ENCODE measurements at regions not wholly inside any gene's neighbourhood (a gene's known extent, or its start where the extent isn't known, plus 50 kb on each side); places are given as distances from the start of the nearest gene placed in this dataset.

GRCh38 chr16:48879223-48880122 lies 269.5 kb upstream of the N4BP1 start:
- no peak for DNase-seq (ENCODE audit: low read depth, low spot score)
- no peak overlapping the region for H3K4me3 ChIP-seq (ENCODE audit: low read length)

- H3K4me3 ChIP-seq (ENCODE audit: low read length): no peak overlapping the region
- DNase-seq (ENCODE audit: low read depth, low spot score): no peak
Observed at GRCh38 chr16:48877946-48878345, 268.0 kb upstream of the N4BP1 start.

DNA sequence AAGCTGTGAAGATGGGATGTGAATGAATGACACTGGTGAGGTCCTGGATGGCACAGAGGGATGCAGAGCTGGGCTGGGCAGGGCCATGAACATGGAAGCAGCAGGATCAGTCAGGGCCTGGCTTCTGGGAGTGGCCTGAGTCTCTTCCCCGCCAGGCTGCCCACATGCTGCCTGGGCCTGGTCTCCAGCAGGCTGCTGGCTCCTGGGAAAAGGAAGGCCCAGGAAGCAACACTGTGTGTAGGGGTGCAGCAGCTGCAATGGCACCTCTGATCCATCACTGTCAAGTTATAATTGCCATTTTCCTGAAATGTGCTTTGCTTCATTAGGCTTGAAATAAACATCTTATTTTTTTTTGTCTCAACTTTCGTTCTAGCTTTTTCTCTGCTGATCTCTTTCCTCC lies 260.2 kb upstream of the N4BP1 start:
- DNase-seq (ENCODE audit: low read depth, low spot score): no peak
- no peak overlapping the region for H3K4me3 ChIP-seq (ENCODE audit: low read length)

DNA sequence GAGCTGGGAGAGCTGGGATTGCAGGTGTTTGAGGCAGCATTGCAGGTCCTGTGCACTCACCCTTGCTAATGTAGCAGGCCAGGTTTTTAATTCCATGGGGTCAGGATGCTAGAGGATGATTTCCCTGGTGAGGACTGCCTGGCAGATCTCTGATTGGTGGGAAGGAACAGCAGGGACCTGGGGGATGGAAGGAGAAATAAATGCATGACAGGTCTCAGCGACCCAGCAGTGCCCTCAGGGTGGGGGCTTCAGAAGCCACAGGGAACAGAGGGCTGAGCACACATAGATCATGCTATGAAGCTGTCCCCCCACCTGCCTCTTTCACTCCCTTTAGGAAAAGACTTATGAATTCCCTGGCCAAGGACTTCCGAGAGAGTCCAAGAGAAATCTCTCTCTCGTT lies 255.5 kb upstream of the N4BP1 start:
- DNase-seq (ENCODE audit: low read depth, low spot score): no peak

GRCh38 chr16:48864055-48864454 lies 254.1 kb upstream of the N4BP1 start:
- DNase-seq (ENCODE audit: low read depth, low spot score): no peak
- no peak overlapping the region for H3K4me3 ChIP-seq (ENCODE audit: low read length)

More for the DNA sequence above, 255.5 kb upstream of the N4BP1 start:
- H3K4me3 ChIP-seq (ENCODE audit: low read length): no peak overlapping the region

GRCh38 chr16:48862087-48862532 lies 252.1 kb upstream of the N4BP1 start:
- DNase-seq (ENCODE audit: low read depth, low spot score): no peak
- H3K4me3 ChIP-seq (ENCODE audit: low read length): no peak overlapping the region

- no peak overlapping the region for H3K4me3 ChIP-seq (ENCODE audit: low read length)
- no peak for DNase-seq (ENCODE audit: low read depth, low spot score)
Observed at GRCh38 chr16:48860341-48860740, 250.4 kb upstream of the N4BP1 start.

DNA sequence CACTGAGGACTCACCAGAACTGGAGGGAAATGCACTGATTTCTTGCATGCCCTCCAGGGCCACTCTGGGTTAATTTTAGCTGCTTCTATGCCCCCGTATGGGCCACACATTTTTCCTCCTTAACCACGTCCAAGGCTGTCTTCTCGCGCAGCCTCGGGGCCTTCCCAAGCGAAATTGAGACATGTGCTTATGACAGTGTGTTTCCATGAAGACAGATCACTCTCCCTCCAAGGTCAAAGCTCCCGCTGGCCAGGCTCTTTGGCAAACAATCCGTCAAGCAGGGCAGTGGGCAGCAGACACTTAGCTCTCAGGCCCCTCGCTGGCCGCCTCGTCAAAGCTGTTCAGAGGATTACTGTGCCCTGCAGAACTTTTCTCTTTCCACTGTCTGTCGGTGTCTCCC lies 243.0 kb upstream of the N4BP1 start:
- DNase-seq (ENCODE audit: low read depth, low spot score): no peak
- no peak overlapping the region for H3K4me3 ChIP-seq (ENCODE audit: low read length)

DNA sequence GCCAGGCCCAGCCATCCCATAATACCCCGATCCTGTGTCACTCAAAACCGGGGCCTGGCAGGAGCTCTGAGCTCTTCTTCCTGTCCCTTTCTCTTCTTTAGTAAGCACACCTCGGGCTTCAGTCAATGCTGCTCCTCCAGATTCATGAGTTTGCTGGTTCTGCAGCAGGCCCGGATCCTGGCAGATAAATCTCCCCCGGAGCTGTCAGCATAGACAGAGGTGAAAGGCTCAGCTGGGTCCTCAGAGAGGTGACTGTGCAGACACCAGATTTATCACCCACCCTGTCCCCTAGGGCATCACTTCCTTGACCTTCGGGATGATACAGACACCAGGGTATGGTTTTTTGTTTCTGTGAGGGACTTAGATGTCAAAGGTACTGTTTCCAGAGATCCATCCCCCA lies 242.5 kb upstream of the N4BP1 start:
- no peak for DNase-seq (ENCODE audit: low read depth, low spot score)
- H3K4me3 ChIP-seq (ENCODE audit: low read length): no peak overlapping the region

GRCh38 chr16:48850097-48850770 lies 240.3 kb upstream of the N4BP1 start:
- DNase-seq (ENCODE audit: low read depth, low spot score): no peak
- no peak overlapping the region for H3K4me3 ChIP-seq (ENCODE audit: low read length)

GRCh38 chr16:48846277-48846676 lies 236.3 kb upstream of the N4BP1 start:
- H3K4me3 ChIP-seq (ENCODE audit: low read length): no peak overlapping the region
- DNase-seq (ENCODE audit: low read depth, low spot score): no peak

GRCh38 chr16:48845261-48845660 lies 235.3 kb upstream of the N4BP1 start:
- no peak overlapping the region for H3K4me3 ChIP-seq (ENCODE audit: low read length)
- no peak for DNase-seq (ENCODE audit: low read depth, low spot score)

DNA sequence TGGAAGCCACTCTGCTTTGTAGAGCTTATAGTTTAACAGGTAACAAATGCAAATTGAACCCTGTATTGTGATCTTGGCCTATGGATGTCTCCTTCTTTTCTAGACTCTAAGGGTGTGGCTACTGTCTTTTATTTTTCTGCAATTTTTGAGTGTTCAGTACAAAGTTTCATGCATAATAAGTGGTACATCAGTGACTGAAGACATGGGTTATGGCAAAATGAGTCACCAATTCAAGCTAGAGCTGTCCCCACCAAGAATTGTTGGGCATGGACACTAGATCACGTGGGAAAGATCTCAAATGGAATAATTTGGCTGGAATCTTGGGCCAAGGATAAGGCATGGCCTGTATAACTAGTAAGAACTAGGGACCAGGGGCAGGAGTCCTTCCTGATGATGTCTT lies 228.4 kb upstream of the N4BP1 start:
- no peak for DNase-seq (ENCODE audit: low read depth, low spot score)
- no peak overlapping the region for H3K4me3 ChIP-seq (ENCODE audit: low read length)

GRCh38 chr16:48836636-48837035 lies 226.7 kb upstream of the N4BP1 start:
- no peak overlapping the region for H3K4me3 ChIP-seq (ENCODE audit: low read length)
- no peak for DNase-seq (ENCODE audit: low read depth, low spot score)

DNA sequence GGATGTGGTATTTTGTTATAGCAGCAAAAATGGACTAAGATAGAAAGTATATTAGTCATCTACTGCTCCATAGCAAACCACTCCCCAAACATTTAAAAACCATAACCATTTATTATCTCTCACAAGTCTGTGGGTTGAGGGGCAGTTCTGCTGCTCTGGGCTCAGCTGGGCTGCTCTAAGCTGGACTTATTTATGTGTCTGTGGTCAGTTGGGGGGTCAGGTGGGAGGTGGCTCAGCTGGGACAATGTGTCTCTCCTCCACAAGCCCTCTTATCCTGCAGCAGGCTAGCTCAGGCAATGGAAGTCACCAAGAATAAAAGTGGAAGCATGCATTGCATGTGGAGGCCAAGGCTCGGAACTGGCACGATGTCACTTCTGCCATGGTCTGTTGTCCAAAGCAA lies 226.1 kb upstream of the N4BP1 start:
- no peak for DNase-seq (ENCODE audit: low read depth, low spot score)
- no peak overlapping the region for H3K4me3 ChIP-seq (ENCODE audit: low read length)

DNA sequence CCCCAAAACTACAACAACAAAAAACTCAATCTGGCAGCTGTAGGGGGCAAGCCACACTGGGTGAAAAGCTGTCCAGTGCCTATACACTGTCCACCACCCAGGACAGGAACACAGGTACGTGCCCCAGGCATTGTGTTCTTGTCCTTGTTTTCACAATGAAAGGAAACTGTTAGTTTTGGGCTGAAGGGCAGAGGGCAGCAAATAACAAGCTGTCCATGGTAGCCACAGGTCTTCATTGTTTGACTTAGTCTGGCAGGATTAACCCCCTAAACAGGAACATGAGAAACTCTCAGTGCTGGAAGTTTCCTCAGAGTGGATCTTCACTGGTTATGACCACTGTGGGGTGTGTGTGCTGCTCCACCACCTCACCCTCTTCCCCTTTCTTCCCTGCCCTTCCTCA lies 224.6 kb upstream of the N4BP1 start:
- no peak overlapping the region for H3K4me3 ChIP-seq (ENCODE audit: low read length)
- no peak for DNase-seq (ENCODE audit: low read depth, low spot score)

GRCh38 chr16:48833461-48833860 lies 223.5 kb upstream of the N4BP1 start:
- no peak for DNase-seq (ENCODE audit: low read depth, low spot score)
- no peak overlapping the region for H3K4me3 ChIP-seq (ENCODE audit: low read length)

GRCh38 chr16:48831076-48831722 lies 221.2 kb upstream of the N4BP1 start:
- no peak overlapping the region for H3K4me3 ChIP-seq (ENCODE audit: low read length)
- no peak for DNase-seq (ENCODE audit: low read depth, low spot score)

DNA sequence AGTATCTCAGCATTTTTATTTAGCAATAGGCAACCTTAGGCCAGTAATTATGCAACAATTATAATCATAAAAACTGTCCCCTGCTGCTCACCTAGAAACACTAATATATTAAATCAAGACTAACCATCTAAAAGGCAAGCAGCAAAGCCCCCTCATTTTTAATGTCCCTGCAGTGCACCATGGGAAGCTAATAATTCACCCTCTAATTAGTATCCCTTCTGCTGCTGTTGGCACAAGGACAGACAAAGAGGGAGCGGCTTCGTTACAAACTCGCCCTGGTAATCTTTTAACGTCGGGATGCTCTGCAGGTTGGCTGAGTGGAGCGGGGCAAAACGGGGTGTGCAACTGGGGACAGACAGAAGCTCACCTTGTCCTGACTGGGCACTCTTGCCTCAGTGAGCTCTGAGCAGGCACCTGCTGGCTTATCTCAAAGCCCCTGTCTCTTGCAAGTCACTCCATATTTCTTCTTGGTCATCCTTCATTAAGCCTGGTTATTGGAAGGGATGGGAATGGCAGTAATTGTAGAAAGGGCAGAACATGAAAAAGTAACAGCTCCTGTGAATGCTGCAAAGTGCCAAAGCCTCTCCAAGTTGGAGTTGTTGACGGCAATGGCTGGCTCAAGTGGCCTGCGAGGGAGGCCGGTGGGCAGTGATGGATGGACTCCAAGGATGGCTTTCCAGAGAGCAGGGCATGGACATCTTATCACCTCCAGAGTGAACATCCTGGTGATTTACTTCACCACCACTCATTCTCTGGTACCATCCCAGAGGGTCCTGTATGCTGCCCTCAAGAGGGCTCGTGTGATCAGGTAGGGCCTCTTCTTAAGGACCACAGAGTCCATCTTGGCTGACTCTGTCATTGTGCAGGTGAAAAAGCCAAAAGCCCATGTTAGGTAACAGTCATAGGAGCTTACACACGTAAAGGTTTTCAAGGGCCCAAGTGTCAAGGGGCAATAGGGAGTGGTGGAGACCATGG lies 219.6 kb upstream of the N4BP1 start:
- no peak for DNase-seq (ENCODE audit: low read depth, low spot score)
- no peak overlapping the region for H3K4me3 ChIP-seq (ENCODE audit: low read length)
